NCI-H187 treated with DMSO at 0.1 percent for 48 hours (cell line): ENCODE measurements at regions not wholly inside any gene's neighbourhood (a gene's known extent, or its start where the extent isn't known, plus 50 kb on each side); places are given as distances from the start of the nearest gene placed in this dataset.
"Not testable (repeated sequence)": the region's sequence is repeated elsewhere in the genome, so short reads cannot be mapped to it uniquely, and the experiment has no call there.

Source experiments
- DNase-seq: peaks from one replicate; lab custom pipeline; 2025; lab: John Stamatoyannopoulos, UW

DNA sequence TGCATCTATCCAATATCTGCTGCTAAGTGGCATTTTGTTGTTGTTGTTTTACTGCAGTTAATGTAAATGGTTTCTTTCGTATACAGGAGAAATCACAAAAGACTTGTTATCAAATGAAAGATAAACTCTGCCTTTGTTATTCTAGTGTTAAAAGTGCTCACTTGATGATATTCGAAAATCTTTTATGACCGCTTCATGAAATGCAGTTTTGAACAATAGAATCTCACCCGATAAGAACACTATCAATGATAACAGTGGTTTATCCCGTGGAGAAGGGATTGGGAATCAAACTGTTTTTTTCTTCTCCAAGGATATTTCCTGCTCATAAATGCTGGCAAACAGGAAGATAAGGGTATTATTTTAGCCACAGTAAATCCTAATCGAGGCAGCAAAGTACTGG is 1366.3 kb downstream of the OLFM4 start:
- DNase-seq: no peak

DNA sequence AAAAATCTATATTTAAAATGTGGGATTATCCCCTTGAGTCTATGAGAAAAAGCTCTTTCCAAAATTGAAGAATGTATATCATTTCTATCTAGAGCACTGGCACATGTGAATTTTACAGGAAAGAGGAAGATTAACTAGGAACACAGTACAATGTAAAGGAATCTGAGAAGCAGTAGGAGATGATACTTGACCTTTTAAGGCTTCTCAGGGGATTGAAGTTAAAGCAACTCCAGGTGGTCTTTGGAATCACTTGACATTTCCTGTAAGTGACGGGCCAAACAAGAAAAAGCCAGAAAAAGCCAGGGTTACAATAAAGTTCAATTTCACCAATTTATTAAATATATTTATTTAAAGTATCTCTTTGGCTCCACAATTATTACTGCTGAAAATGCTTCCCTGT is 1373.9 kb downstream of the OLFM4 start:
- no peak for DNase-seq

DNA sequence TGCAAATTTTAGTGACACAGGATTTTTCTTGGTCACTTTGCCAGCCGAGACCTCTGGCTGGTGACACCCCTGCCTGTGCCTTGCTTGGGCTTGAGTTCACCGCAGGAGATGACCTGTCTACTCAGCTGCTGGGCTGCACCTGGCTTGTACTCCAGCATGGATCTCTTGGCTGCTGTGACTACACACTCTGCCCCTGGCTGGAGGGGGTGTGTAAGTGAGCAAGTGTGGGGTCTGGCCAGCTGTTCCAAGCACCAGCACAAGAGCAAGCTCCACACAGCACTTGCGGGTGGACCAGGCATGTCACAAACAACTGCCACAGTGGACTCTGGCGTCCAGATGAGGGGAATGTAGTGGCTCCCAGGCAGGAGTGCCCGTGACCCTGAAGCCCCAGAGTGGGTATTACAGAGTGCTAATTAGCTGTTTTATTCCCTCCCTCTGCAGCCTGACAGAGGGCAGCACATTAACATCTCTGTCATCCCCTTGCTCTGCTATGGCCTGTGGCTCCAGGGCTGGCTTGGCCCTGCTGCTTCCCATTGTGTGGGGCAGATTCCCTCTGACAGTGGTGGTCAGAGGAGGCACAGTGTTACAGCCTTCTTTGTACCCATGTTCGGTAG is 1387.2 kb downstream of the OLFM4 start:
- DNase-seq: no peak

DNA sequence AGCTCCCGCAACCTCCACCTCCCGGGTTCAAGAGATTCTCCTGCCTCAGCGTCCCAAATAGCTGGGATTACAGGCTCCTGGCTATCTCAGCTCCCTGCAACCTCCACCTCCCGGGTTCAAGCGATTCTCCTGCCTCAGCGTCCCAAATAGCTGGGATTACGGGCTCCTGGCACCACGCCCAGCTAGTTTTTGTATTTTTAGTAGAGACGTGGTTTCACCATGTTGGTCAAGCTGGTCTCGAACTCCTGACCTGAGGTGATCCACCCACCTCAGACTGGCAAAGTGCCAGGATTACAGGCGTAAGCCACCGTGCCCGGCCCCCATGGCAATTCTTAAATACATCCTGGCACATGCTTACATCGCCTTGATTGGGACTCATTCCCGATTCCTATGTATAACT is 1394.3 kb downstream of the OLFM4 start:
- not testable (repeated sequence) for DNase-seq

DNA sequence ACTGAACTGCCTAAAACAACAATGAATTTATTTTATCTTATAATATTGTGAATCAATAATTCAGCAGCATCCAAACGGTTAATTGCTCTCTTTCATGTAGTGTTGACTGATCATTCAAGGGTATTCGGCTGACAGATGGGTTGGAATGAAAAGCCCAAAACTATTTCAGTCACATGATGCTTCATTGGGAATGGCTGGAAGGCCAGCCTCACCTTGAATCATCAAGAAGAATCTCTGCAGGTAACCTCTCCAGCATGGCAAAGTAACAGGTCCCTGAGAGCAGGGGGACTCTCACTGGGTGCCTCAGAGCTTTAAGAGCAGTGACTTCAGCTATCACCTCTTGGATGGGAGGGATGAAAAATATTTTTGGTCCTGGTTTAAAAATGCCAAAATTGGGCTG is 1395.7 kb downstream of the OLFM4 start:
- DNase-seq: no peak

DNA sequence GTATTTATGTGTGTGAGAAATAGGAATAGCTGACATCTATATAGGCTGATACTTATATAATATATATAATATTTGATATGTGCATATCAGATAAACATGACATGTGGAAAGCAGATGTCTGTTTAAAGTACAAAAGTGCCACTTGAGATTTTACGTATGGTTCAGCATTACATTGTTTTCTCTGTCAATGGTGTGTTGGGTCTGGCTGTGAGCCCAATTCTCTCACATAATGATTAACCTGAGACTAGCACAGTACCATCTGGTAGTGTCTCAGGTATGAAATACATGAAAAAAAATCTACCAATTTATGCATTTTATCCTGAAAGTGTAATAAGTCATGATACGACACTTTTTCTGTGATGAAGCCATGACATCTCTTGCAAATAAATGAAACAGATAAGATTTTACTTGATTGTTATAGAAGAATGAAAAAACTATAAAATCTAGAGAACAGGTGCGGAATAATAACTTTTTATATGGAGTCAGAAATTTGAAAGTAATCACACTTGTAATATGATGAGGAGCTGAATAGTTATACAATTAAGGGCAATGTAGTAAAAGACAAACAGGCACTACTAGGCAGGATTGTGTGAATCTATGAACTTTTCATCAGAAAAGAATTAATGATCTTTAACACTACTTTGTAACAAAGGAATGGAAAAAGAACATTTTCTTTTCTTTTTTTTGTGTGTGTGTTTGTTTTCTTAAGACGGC is 1405.0 kb downstream of the OLFM4 start:
- DNase-seq: peak; percentile 56

DNA sequence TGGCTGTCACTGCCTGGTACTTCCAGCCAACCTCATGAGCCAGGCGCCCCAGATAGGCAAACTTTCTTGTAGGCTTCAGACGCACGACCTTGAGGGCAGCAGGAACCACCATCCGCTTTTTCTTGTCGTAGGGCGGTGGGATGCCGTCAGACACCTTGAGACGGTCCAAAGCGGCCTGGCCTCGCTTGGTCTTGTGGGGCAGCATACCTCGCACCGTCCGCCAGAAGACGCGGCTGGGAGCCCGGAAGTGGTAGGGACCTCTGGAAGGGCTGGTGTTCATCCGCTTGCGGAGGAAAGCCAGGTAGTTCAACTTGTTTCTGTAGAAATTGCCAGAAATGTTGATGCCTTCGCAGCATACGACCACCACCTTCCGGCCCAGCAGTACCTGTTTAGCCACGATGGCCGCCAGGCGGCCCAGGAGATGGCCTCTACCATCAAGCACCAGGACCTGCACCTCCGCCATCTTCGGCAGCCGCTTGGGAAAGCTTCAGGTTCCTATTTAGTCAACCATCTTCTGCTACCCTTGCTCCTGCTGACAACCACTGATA is 1412.3 kb downstream of the OLFM4 start:
- not testable (repeated sequence) for DNase-seq

DNA sequence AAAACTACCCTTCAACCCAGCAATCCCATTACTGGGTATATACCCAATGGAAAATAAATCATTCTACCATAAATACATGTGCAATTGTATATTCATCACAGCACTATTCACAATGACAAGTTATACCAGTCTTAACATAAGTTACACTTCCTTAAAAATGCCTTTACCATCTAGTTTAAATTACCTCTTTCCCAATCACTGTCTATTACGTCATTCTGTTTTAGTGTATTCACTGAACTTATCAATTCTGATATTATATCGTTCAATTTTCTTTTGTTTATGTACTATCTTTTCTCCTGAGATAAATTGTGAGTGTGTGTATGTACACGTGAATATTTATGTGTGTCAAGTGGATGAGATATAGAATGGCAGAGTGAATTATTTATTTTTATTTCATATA is 1416.8 kb downstream of the OLFM4 start:
- DNase-seq: no peak

DNA sequence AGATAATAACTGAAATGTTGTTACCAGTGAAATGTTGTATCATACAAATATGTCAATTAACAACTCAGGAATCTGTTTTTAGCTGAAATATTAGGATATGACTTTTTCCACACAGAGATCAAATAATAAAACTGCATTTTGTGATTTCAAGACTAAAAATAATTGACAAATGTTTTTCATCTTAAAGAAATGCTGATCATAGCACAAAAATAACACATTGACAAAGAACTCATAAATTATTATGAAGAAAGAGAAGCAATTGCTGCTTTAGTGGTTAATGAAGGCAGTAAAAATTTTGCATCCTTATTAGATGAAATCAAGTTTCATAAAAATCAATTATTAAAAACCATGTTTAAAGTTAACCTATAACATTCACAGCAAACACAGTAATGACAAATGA is 1417.3 kb downstream of the OLFM4 start:
- no peak for DNase-seq

DNA sequence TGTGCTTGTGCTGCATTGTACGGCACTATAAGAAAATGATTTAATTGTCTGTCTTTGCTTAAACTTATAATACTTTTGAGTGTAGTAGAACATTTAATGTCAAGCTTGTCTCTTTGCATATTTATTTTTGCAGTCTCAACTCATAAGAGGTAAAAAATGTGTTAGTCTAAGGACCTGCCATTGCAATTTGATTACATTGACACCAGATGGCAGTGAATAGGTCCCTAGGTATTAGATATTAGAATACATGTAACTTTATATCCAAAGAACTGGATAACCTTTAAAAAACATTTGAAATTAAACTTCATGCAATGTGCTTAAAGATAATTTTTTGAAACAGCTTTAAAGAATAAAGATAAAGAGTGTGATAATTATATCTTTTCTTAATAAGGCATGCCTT is 1421.3 kb downstream of the OLFM4 start:
- no peak for DNase-seq

DNA sequence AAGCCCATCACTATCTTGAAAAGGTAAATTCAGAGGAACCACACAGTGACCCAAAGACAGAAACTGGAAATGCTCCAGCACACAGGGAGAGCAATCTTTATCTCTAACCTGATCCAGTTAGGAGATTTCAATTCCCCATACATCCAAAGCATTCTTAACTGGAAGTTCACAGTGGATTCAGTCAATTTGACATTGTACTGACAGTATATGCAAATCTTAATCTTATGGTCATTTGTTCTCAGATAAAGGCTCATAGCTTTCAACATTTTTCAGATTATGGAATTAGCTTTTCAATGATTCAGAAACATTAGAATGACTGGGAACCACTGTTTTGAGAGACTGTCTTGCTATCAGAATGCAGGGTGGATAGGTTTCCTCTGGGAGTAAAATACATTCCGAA is 1455.6 kb downstream of the OLFM4 start:
- DNase-seq: no peak

DNA sequence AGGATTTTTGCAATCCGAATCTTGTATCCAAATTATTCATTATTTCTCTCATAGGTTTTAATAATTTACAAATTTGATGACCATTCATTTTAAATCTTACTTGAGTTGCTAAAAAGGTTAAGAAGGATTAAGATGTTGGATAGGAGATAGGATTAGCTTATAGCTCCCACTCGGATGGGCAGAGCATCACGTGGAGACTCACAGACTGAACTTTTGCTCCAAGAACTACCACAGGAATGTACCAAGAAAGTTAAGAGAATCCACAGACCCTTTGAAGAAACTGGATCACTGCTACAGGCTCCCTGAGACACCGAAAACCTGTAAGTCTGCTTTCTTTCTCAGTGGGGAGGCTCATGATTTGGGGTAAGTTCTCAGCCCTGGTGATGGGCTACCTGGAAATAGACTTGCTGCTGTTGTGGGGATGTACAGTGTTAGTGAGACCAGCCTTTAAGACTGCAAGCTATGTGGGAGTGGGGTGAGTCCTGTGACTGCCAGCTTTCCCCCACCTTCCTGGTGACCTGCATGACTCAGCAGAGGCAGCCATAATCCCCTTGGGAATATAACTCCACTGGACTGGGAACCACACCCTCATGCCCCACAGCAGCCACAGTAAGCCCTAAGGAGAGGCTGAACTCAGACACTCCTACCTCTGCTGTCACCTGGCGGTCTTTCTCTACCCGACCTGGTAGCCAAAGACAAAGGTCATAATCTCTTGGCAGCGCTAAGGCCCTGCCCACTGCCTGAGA is 1458.0 kb downstream of the OLFM4 start:
- DNase-seq: no peak

DNA sequence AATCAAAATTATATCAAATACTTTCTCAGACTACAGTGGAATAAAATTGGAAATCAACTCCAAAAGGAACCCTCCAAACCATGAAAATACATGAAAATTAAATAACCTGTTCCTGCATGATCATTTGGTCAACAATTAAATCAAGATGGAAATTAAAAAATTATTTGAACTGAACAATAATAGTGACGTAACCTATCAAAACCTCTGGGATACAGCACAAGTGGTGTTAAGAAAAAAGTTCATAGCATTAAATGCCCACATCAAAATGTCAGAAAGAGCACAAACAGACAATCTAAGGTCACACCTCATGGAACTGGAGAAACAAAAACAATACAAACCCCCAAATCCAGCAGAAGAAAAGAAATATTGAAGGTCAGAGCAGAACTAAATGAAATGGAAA is 1460.7 kb downstream of the OLFM4 start:
- no peak for DNase-seq

DNA sequence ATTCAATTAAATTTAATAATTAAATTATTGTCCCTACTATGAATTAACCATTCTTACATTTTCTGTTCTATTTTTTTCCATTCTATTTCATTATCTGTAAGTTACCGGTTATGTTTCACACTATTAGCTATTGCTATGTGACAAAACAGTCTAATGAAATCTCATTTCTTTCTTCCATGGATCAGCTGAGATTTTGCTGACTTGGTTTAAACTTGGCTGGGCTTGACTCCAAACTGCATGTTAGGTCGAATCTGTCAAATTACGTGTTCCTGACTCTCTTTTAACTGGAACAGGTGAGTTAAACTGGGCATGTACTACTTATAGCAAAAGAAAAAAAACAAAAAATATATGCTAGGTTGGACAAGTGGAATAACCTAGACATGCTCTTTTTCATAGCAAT is 1464.4 kb downstream of the OLFM4 start:
- DNase-seq: no peak

DNA sequence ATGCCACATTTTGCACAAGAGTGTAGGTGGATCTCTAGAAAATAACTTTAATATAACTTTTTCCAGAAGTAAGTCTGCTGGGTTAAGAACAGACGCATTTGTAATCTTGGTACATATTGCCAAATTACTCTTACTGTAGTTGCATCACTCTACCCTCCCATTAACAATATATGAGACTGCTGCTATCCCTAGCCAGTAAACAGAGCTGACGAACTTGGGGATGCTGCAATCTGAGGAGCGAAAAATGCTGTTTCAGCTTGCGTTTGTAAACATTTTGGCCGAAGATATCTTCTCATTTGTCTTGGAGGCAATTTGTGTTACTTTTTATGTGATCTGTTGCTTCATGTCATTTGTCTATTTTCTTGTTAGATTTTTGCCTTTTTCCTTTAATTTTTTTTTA is 1482.8 kb downstream of the OLFM4 start:
- no peak for DNase-seq

DNA sequence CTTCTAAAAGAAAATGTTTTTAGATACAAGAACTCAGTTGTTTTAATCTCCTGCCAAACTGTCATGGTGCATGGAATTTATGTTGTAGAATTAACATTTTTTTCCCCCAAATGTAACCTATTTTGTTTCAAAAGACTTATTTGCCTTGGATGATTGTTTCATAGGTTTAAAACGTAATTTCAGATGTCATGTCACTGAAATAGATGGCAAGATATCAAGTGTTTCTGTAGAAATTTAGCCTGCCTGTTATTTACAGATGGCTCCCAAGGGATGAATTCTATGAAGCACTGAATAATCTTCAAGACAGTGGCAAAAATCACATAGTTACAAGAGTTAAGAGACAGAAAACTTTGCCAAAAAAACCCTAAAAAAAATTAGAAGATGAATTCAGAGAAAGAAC is 1484.6 kb downstream of the OLFM4 start:
- no peak for DNase-seq

DNA sequence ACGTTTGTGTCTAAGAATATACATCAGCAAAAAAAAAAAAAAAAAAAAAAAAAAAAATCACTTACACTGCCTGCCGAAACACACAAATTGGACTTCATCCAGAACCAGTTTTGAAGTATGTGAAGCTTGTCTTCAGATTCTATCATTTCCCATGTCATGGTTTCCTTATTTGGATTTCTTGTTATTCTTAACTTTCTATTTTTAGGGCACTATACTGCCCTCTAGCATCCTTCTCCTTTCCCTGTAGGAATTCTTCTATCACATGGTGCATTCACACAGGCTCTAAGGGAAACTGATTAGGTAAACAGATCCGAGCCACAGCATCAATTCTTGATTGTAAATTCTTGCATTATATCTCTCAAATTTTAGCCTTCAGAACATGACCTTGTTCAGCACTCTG is 1507.5 kb downstream of the OLFM4 start:
- DNase-seq: peak; percentile 11

DNA sequence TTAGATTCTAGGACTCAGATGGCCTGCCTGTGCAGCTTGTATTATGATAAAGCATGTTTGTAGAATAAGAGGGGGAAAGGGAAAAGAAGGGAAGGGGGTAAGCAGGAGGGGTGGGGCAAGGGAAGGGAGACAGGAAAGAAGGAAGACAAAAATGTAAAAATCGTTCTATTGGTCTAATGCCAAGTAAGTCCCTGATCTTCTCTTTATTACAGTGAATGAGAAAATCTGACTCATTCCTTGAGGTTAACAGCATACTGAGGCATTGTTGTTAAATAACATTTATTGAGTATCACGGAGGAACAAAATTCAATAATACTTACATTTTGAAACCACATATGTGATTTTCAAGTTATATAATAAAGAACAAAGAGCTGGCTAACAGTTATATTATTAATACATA is 1534.7 kb downstream of the OLFM4 start:
- no peak for DNase-seq

DNA sequence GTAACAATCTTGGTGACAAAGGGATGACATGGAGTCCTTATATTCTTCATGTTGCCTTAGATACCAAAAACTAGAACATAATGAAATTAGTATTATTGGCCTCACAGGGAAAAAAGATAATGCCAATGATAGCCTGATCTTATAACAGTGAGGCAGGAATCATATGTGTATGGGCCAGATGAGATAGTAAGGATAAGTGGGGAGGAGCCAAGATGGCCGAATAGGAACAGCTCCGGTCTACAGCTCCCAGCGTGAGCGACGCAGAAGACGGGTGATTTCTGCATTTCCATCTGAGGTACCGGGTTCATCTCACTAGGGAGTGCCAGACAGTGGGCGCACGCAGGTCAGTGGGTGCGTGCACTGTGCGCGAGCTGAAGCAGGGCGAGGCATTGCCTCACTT is 1543.4 kb downstream of the OLFM4 start:
- not testable (repeated sequence) for DNase-seq

DNA sequence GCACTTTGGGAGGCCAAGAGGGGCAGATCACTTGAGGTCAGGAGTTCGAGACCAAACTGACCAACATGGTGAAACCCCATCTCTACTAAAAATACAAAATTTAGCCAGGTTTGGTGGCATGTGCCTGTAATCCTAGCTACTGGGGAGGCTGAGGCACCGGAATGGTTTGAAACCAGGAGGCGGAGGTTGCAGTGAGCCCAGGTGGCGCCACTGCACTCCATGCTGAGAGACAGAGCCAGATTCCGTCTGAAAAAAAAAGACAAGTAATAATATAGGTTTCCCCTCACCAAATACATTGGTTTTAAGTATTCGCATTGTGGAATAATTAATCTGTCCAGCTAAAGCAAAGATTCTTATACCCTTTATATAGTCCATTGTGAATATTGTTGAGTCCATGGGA is 1544.6 kb downstream of the OLFM4 start:
- no peak for DNase-seq

DNA sequence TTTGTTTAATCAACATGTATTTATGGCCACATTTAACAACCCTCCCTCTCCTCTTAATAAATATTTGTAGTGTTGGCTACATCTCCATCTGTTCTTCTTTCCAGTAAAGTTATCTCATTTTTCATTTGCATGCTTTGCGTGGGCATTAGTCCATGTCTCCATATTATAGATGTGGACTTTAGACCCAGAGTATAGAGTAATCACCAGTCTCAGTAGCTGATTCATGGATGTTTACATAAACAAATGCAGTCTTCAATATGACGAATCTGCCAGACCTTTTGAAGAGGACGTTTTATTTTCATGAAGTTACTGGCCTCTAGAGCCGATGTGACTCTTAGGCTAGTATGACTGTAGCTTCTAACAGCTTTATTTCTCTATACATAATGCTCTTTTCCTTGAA is 1546.2 kb downstream of the OLFM4 start:
- DNase-seq: no peak

DNA sequence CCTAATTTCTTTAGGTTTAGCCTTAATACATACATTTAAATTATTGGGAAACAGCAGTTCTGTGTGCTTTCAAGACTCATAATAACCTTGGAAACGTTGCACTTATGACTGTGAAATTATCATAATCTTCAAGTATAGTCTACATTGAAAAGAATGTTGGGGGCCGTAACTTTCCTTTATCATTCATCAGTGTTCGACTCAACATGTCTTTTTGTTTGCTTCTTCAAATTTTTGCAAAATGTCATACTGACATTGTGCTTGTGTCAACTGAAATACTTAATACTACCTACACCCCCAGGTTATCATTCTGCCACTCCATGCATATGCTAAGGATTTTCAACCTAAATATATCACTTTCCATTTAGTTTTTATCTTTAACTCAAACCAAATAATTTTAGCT is 1562.9 kb downstream of the OLFM4 start:
- DNase-seq: no peak

DNA sequence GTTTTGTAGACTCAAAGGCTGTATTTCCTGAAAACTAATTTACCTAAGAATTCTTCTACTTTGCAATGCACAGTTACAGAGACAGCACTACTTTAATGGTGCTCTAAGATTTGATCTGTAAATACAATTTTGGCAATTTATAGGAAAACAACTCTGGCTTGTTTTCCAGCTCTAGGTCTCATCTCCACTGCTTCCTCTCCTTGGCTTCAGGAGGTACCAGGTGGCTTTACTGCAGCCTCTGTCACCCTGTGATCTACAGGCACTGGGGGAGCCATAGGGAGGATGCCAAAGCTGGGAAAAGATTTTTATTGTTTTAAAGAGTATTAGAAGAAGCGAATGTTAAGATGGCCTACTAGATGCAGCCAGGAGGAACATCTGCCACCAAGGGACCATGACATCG is 1563.6 kb downstream of the OLFM4 start:
- no peak for DNase-seq
